RWPE2 (cell line): ENCODE measurements at regions not wholly inside any gene's neighbourhood (a gene's known extent, or its start where the extent isn't known, plus 50 kb on each side); places are given as distances from the start of the nearest gene placed in this dataset.

ENCODE experiments used
- ATAC-seq: fragments of 200-7000 bp; cut with Tn5 transposase; 3 replicates; pipeline ENCODE4 v1.9.1; 2021; ENCODE audit warnings: low read depth
- DNase-seq: peaks from one replicate; pipeline ENCODE4 v3.0.0-alpha.2; 2020; ENCODE audit warnings: low spot score
- H3K27ac ChIP-seq: fragments of 450-650 bp; 2 replicates; pipeline ENCODE4 v1.5.1; 2017; ENCODE audit warnings: mild to moderate bottlenecking; ENCODE audit not compliant: poor library complexity, severe bottlenecking
- H3K27me3 ChIP-seq: fragments of 250-450 bp; sonication (Bioruptor Pico); 2 replicates; pipeline ENCODE4 v1.5.1; 2021; ENCODE audit warnings: mild to moderate bottlenecking, moderate library complexity; ENCODE audit not compliant: insufficient read depth, poor library complexity, severe bottlenecking
- H3K36me3 ChIP-seq: fragments of 250-450 bp; sonication (Bioruptor Pico); 2 replicates; pipeline ENCODE4 v1.5.1; 2020; ENCODE audit warnings: low read depth, mild to moderate bottlenecking, moderate library complexity
- H3K4me1 ChIP-seq: fragments of 250-450 bp; sonication (Bioruptor Pico); 2 replicates; pipeline ENCODE4 v1.5.1; 2021; ENCODE audit warnings: mild to moderate bottlenecking, moderate library complexity; ENCODE audit not compliant: insufficient read depth, poor library complexity, severe bottlenecking
- H3K4me3 ChIP-seq: fragments of 250-450 bp; sonication (Bioruptor Pico); 2 replicates; pipeline ENCODE4 v1.5.1; 2021; ENCODE audit warnings: mild to moderate bottlenecking, moderate library complexity; ENCODE audit not compliant: severe bottlenecking
- H3K9me3 ChIP-seq: fragments of 250-450 bp; sonication (Bioruptor Pico); 2 replicates; pipeline ENCODE4 v1.5.1; 2021; ENCODE audit warnings: mild to moderate bottlenecking, moderate library complexity; ENCODE audit not compliant: severe bottlenecking
- CTCF ChIP-seq: fragments of 450-650 bp; IDR thresholded peaks from one replicate; pipeline ENCODE4 v1.5.1; 2017; ENCODE audit warnings: mild to moderate bottlenecking, moderate library complexity; ENCODE audit not compliant: poor library complexity, severe bottlenecking

- no peaks in the 10 kb centered on the region for H3K9me3 ChIP-seq
- H3K27me3 ChIP-seq = no peaks in the 10 kb centered on the region
- no peak overlapping the region for H3K27ac ChIP-seq
- no peak for DNase-seq
- peaks cover 33% of the 10 kb centered on the region for H3K4me1 ChIP-seq
- no peaks in the 10 kb centered on the region for H3K36me3 ChIP-seq
- no peak for TF ChIP-seq CTCF
- no peak for ATAC-seq
- H3K4me3 ChIP-seq = no peak overlapping the region
Observed at GRCh38 chr1:67632811-67633655, 52.0 kb upstream of the GADD45A start.

GRCh38 chr1:67634396-67634935, 50.5 kb upstream of the GADD45A start:
- Histone ChIP-seq H3K27ac (no peak overlapping the region), H3K4me1 (peaks cover 26% of the 10 kb centered on the region), H3K9me3 (no peaks in the 10 kb centered on the region), H3K27me3 (no peaks in the 10 kb centered on the region), H3K4me3 (no peak overlapping the region), H3K36me3 (no peaks in the 10 kb centered on the region)
- DNase-seq (no peak), ATAC-seq (no peak)
- TF ChIP-seq CTCF = no peak

DNA sequence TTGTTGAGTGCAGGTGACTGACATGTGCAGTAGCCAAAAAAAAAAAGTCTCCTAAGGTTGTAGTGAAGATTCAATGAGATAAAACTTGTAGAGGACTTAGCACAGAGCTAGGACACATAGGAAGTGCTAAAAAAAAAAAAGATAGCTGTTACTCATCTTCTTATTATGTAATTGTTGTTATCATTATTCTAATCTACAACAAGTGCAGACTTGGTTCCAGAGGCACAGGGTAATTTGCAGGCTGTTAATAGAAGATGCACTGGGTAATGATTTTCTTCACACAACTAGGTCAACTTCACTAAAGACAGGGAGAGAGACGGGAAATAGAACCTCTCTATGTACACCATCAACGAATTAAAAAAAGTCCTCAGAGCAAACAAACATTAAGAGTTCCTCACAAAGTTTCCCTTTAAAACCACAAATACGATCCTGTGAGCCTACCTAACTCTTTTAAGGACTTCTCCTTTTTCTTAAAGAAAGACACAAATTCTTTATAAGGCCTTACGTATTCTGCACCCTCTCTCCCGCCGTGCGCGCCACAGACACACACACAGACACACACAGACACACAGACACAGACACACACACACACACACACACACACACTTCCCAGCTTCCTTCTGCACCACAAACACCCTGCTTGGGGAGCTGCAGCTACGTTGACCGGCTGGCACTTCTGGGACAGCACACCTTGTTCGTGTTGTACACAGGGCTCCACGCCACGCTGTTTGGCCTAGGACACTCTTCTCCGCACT, 49.8 kb upstream of the GADD45A start:
- TF ChIP-seq CTCF = no peak
- Histone ChIP-seq H3K27me3 (no peaks in the 10 kb centered on the region), H3K4me1 (peaks cover 18% of the 10 kb centered on the region), H3K36me3 (no peaks in the 10 kb centered on the region), H3K27ac (no peak overlapping the region), H3K4me3 (no peak overlapping the region), H3K9me3 (no peaks in the 10 kb centered on the region)
- DNase-seq (no peak), ATAC-seq (no peak; the same call in 2 of the 3 replicates)
